Testis (tissue), 2 donors: ENCODE measurements at regions not wholly inside any gene's neighbourhood (a gene's known extent, or its start where the extent isn't known, plus 50 kb on each side); places are given as distances from the start of the nearest gene placed in this dataset.

ENCODE experiments used
- DNase-seq: peaks from one replicate; pipeline ENCODE4 v3.0.0-alpha.2; 2019
- H3K27ac ChIP-seq, 2 donors: fragments of 200-600 bp; sonication (generic); one replicate each; pipeline ENCODE4 v1.5.1; 2019
- H3K27me3 ChIP-seq: fragments of 200-600 bp; sonication (generic); one replicate; pipeline ENCODE4 v1.5.1; 2019
- H3K36me3 ChIP-seq: fragments of 200-600 bp; sonication (generic); one replicate; pipeline ENCODE4 v1.5.1; 2017; ENCODE audit warnings: low read depth; ENCODE audit errors: missing control alignments
- H3K4me1 ChIP-seq: fragments of 200-600 bp; sonication (generic); one replicate; pipeline ENCODE4 v1.5.1; 2019
- H3K4me3 ChIP-seq, 2 donors: fragments of 200-600 bp; sonication (generic); one replicate each; pipeline ENCODE4 v1.5.1; 2017 to 2019
- H3K9me3 ChIP-seq: fragments of 200-600 bp; sonication (generic); one replicate; pipeline ENCODE4 v1.5.1; 2017
- CTCF ChIP-seq, 3 experiments: fragments of 450-650 bp in 2 of 3; fragments of 200-600 bp in 1 of 3; sonication (generic) in 1 of 3; IDR thresholded peaks; one replicate each; pipeline ENCODE4 v1.5.1; 2016 to 2019; ENCODE audit warnings: antibody characterized with exemption in 3 of 3, mild to moderate bottlenecking in 2 of 3, moderate library complexity in 1 of 3
- POLR2A ChIP-seq: fragments of 450-650 bp; IDR thresholded peaks from one replicate; pipeline ENCODE4 v1.6.1; 2017; ENCODE audit warnings: antibody characterized with exemption, mild to moderate bottlenecking, moderate library complexity
- WGBS, 2 donors: methylation state at CpG; one replicate each; pipeline ENCODE4 v1.1.5; 2018; 5-methylcytosine and 5-hydroxymethylcytosine counted together
- intact Hi-C: fragments of 100-400 bp; cut with DNase I; formaldehyde crosslinking; loops from one replicate; pipeline ENCODE4 v1.15.1; 2023; ENCODE audit warnings: low total_unique reads

GRCh38 chr3:110059431-110059830 lies 722.1 kb upstream of the DPPA4 start:
- 79 to 88% methylated on average over 1 of the region's 1 CpG for WGBS, 2 donors
- intact Hi-C loops, result no loop called here
- Histone ChIP-seq H3K4me1 (no peaks in the 10 kb centered on the region), H3K27me3 (no peaks in the 10 kb centered on the region), H3K27ac (no peak overlapping the region), H3K36me3 (no peaks in the 10 kb centered on the region), H3K9me3 (no peaks in the 10 kb centered on the region), H3K4me3 (no peak overlapping the region)
- DNase-seq, result no peak
- TF ChIP-seq CTCF (IDR thresholded peaks at IDR 0.05) (no peak), POLR2A (no peak)

- no peak for TF ChIP-seq POLR2A
- no peak for TF ChIP-seq CTCF (IDR thresholded peaks at IDR 0.05)
- Histone ChIP-seq H3K27me3 (no peaks in the 10 kb centered on the region), H3K4me3 (no peak overlapping the region), H3K4me1 (no peaks in the 10 kb centered on the region), H3K27ac (no peak overlapping the region), H3K36me3 (no peaks in the 10 kb centered on the region), H3K9me3 (no peaks in the 10 kb centered on the region)
- no peak for DNase-seq
- intact Hi-C loops, result no loop called here
Measured at GRCh38 chr3:110062716-110063115, 725.4 kb upstream of the DPPA4 start.

- no peaks in the 10 kb centered on the region for H3K9me3 ChIP-seq
- TF ChIP-seq POLR2A (no peak), CTCF (IDR thresholded peaks at IDR 0.05) (no peak)
- DNase-seq, result no peak
- no peaks in the 10 kb centered on the region for H3K4me1 ChIP-seq
- H3K27ac ChIP-seq, result no peak overlapping the region
- intact Hi-C loops, result no loop called here
- no peaks in the 10 kb centered on the region for H3K27me3 ChIP-seq
- no peaks in the 10 kb centered on the region for H3K36me3 ChIP-seq
- H3K4me3 ChIP-seq, result no peak overlapping the region
- 48 to 60% methylated on average over 1 of the region's 1 CpG for WGBS, 2 donors
Measured at GRCh38 chr3:110063178-110063577, 725.8 kb upstream of the DPPA4 start.

GRCh38 chr3:110066206-110066605 lies 728.9 kb upstream of the DPPA4 start:
- no peaks in the 10 kb centered on the region for H3K9me3 ChIP-seq
- 56 to 64% methylated on average over 3 of the region's 3 CpGs for WGBS, 2 donors
- H3K27me3 ChIP-seq, result no peaks in the 10 kb centered on the region
- intact Hi-C loops, result no loop called here
- H3K36me3 ChIP-seq, result no peaks in the 10 kb centered on the region
- TF ChIP-seq CTCF (IDR thresholded peaks at IDR 0.05), result no peak
- TF ChIP-seq POLR2A, result no peak
- peaks cover 4% of the 10 kb centered on the region for H3K4me1 ChIP-seq
- H3K27ac ChIP-seq, result no peak overlapping the region
- DNase-seq, result no peak
- H3K4me3 ChIP-seq, result no peak overlapping the region

GRCh38 chr3:110067527-110067926 lies 730.2 kb upstream of the DPPA4 start:
- H3K4me3 ChIP-seq, result no peak overlapping the region
- TF ChIP-seq CTCF (IDR thresholded peaks at IDR 0.05), result no peak
- intact Hi-C loops, result no loop called here
- H3K27me3 ChIP-seq, result no peaks in the 10 kb centered on the region
- DNase-seq, result no peak
- no peaks in the 10 kb centered on the region for H3K36me3 ChIP-seq
- H3K9me3 ChIP-seq, result no peaks in the 10 kb centered on the region
- H3K4me1 ChIP-seq, result peaks cover 4% of the 10 kb centered on the region
- WGBS, 2 donors, result 88 to 91% methylated on average over 1 of the region's 1 CpG
- H3K27ac ChIP-seq, result no peak overlapping the region
